H1 (cell line): ENCODE measurements at regions not wholly inside any gene's neighbourhood (a gene's known extent, or its start where the extent isn't known, plus 50 kb on each side); places are given as distances from the start of the nearest gene placed in this dataset.
A peak's percentile ranks its signal among the peaks of the same experiment; 100 is the strongest.
"Not testable (repeated sequence)": the region's sequence is repeated elsewhere in the genome, so short reads cannot be mapped to it uniquely, and the experiment has no call there.

Experiments used
- CTCF ChIA-PET: fragments of 300-600 bp; sonication (Branson Sonifier 250); formaldehyde crosslinking; loops from one replicate; lab custom pipeline; 2021; ENCODE audit not compliant: partially characterized antibody; lab: Charles Lee
- POLR2A ChIA-PET: fragments of 300-600 bp; sonication (Branson Sonifier 250); formaldehyde crosslinking; loops from one replicate; lab custom pipeline; 2021; ENCODE audit warnings: inconsistent platforms; ENCODE audit not compliant: partially characterized antibody; lab: Charles Lee
- DNase-seq, 2 experiments: peaks; one replicate each; pipeline versions ENCODE4 v3.0.0 to v3.0.0-alpha.2; 2010 to 2022; ENCODE audit warnings: low spot score in 2 of 2, low read depth in 1 of 2, mixed read lengths in 1 of 2
- FAIRE-seq: peaks from 2 replicates; lab custom pipeline; 2011; peaks lifted over from hg19 to GRCh38; lab: Jason Lieb, UNC
- H2AFZ ChIP-seq: 2 replicates; pipeline ENCODE4 v1.8.1; 2012; ENCODE audit warnings: low read length, inconsistent platforms
- H2AK5ac ChIP-seq: 2 replicates; pipeline ENCODE4 v1.6.1; 2013; ENCODE audit warnings: low read depth, low read length
- H2BK120ac ChIP-seq: replicated peaks from 2 replicates; pipeline ENCODE3; 2013; ENCODE audit warnings: low read depth, low read length, inconsistent platforms
- H2BK12ac ChIP-seq: 2 replicates; pipeline ENCODE4 v1.6.1; 2013; ENCODE audit warnings: low read depth, low read length
- H2BK15ac ChIP-seq: 2 replicates; pipeline ENCODE4 v1.6.1; 2013; ENCODE audit warnings: low read length
- H2BK20ac ChIP-seq: 2 replicates; pipeline ENCODE4 v1.6.1; 2013; ENCODE audit warnings: low read length
- H2BK5ac ChIP-seq: 2 replicates; pipeline ENCODE4 v1.6.1; 2013; ENCODE audit warnings: low read depth, low read length
- H3K14ac ChIP-seq: 2 replicates; pipeline ENCODE4 v1.6.1; 2013; ENCODE audit warnings: inconsistent platforms; ENCODE audit not compliant: insufficient read length
- H3K18ac ChIP-seq: 2 replicates; pipeline ENCODE4 v1.6.1; 2013; ENCODE audit warnings: low read length; ENCODE audit errors: extremely low read depth
- H3K23ac ChIP-seq: 2 replicates; pipeline ENCODE4 v1.6.1; 2013; ENCODE audit warnings: inconsistent platforms; ENCODE audit not compliant: insufficient read length
- H3K23me2 ChIP-seq: 2 replicates; pipeline ENCODE4 v1.6.1; 2013; ENCODE audit warnings: low read depth, low read length
- H3K27ac ChIP-seq: 2 replicates; pipeline ENCODE4 v1.6.1; 2011; ENCODE audit warnings: low read depth, low read length, inconsistent platforms
- H3K27me3 ChIP-seq, 4 experiments: replicated peaks in 1 of 4; 1 replicate in 1 of 4; 2 replicates in 3 of 4; pipeline versions ENCODE4 v1.6.1 to v1.8.1; 2011 to 2013; ENCODE audit warnings: low read length in 3 of 4, mild to moderate bottlenecking in 3 of 4, inconsistent platforms in 2 of 4, mixed read lengths in 2 of 4, moderate library complexity in 1 of 4; ENCODE audit not compliant: control insufficient read depth in 3 of 4, insufficient read depth in 3 of 4; ENCODE audit errors: extremely low read depth in 1 of 4
- H3K36me3 ChIP-seq, 4 experiments: 2 replicates each; pipeline versions ENCODE4 v1.6.1 to v1.8.1; 2011 to 2013; ENCODE audit warnings: mild to moderate bottlenecking in 4 of 4, low read length in 3 of 4, moderate library complexity in 2 of 4, control low read depth in 1 of 4, inconsistent platforms in 1 of 4; ENCODE audit not compliant: insufficient read depth in 4 of 4, control insufficient read depth in 2 of 4
- H3K4ac ChIP-seq: replicated peaks from 2 replicates; pipeline ENCODE3; 2013; ENCODE audit warnings: low read length, low read depth, mixed read lengths, inconsistent platforms; ENCODE audit not compliant: insufficient read length
- H3K4me1 ChIP-seq, 4 experiments: replicated peaks in 1 of 4; 1 replicate in 1 of 4; 2 replicates in 3 of 4; pipeline versions ENCODE4 v1.6.1 to v1.8.1; 2011 to 2013; ENCODE audit warnings: low read length in 3 of 4, inconsistent platforms in 2 of 4, mixed read lengths in 1 of 4; ENCODE audit not compliant: insufficient read depth in 4 of 4, control insufficient read depth in 3 of 4
- H3K4me2 ChIP-seq, 2 experiments: 2 replicates each; pipeline versions ENCODE4 v1.6.1 to v1.8.1; 2011 to 2013; ENCODE audit warnings: low read depth in 2 of 2, low read length in 2 of 2, control low read depth in 1 of 2, inconsistent platforms in 1 of 2, mild to moderate bottlenecking in 1 of 2; ENCODE audit not compliant: insufficient read depth in 1 of 2
- H3K4me3 ChIP-seq, 4 experiments: fragments of 200-600, 300-600 bp in 1 of 4; sonication (generic), shearing (Covaris generic), sonication (Bioruptor Twin) in 1 of 4; 2 replicates each; pipeline versions ENCODE4 v1.5.1 to v1.8.1; 2011 to 2016; ENCODE audit warnings: low read length in 4 of 4, low read depth in 3 of 4, control low read depth in 2 of 4, inconsistent platforms in 2 of 4, mild to moderate bottlenecking in 2 of 4, mixed read lengths in 1 of 4, moderate library complexity in 1 of 4; ENCODE audit not compliant: insufficient read depth in 2 of 4; ENCODE audit errors: extremely low read depth in 1 of 4
- H3K56ac ChIP-seq: replicated peaks from 2 replicates; pipeline ENCODE3; 2013; ENCODE audit warnings: low read depth, mild to moderate bottlenecking, mixed read lengths, low read length, inconsistent platforms; ENCODE audit not compliant: insufficient read length
- H3K79me1 ChIP-seq: 2 replicates; pipeline ENCODE4 v1.6.1; 2013; ENCODE audit warnings: low read depth, low read length, control low read depth
- H3K79me2 ChIP-seq, 2 experiments: 2 replicates each; pipeline versions ENCODE4 v1.6.1 to v1.8.1; 2012 to 2013; ENCODE audit warnings: low read length in 2 of 2, mild to moderate bottlenecking in 2 of 2, inconsistent platforms in 1 of 2; ENCODE audit not compliant: insufficient read depth in 2 of 2, control insufficient read depth in 1 of 2
- H3K9ac ChIP-seq, 4 experiments: replicated peaks in 1 of 4; 1 replicate in 1 of 4; 2 replicates in 3 of 4; pipeline versions ENCODE4 v1.6.1 to v1.8.1; 2011 to 2013; ENCODE audit warnings: low read depth in 3 of 4, low read length in 3 of 4, control low read depth in 2 of 4, mild to moderate bottlenecking in 2 of 4, moderate library complexity in 2 of 4, inconsistent platforms in 1 of 4; ENCODE audit errors: extremely low read depth in 1 of 4
- H3K9me3 ChIP-seq, 2 experiments: 2 replicates each; pipeline versions ENCODE4 v1.6.1 to v1.8.1; 2012 to 2013; ENCODE audit warnings: mild to moderate bottlenecking in 2 of 2, moderate library complexity in 2 of 2, control low read depth in 1 of 2, inconsistent platforms in 1 of 2, low read depth in 1 of 2, low read length in 1 of 2, mixed read lengths in 1 of 2; ENCODE audit not compliant: insufficient read depth in 2 of 2
- H4K20me1 ChIP-seq, 2 experiments: replicated peaks in 1 of 2; 2 replicates each; pipeline versions ENCODE3 to v1.8.1; 2011 to 2013; ENCODE audit warnings: inconsistent platforms in 2 of 2, low read length in 2 of 2, mild to moderate bottlenecking in 1 of 2; ENCODE audit not compliant: insufficient read depth in 2 of 2, control insufficient read depth in 1 of 2
- H4K5ac ChIP-seq: 2 replicates; pipeline ENCODE4 v1.6.1; 2013; ENCODE audit warnings: low read length, low read depth, mixed read lengths, inconsistent platforms; ENCODE audit not compliant: insufficient read length
- H4K8ac ChIP-seq: 2 replicates; pipeline ENCODE4 v1.8.0; 2013; ENCODE audit warnings: mild to moderate bottlenecking, moderate library complexity, low read length, inconsistent platforms; ENCODE audit not compliant: insufficient read depth; ENCODE audit errors: extremely low read depth
- H4K91ac ChIP-seq: replicated peaks from 2 replicates; pipeline ENCODE3; 2013; ENCODE audit warnings: low read length, mixed read lengths, inconsistent platforms; ENCODE audit not compliant: insufficient read length
- WGBS, 2 experiments: shearing (Covaris generic) in 1 of 2; methylation state at CpG; one replicate each; pipeline versions ENCODE4 v1.1.6 to v1.1.7; 2013 to 2015; ENCODE audit warnings: low lambda C conversion rate in 2 of 2, mixed read lengths in 2 of 2, inconsistent platforms in 1 of 2, low coverage in 1 of 2, missing lambda C conversion rate in 1 of 2; ENCODE audit not compliant: insufficient replicate concordance in 2 of 2, insufficient coverage in 1 of 2, insufficient read length in 1 of 2; ENCODE audit errors: extremely low coverage in 1 of 2, missing lambda C conversion rate in 1 of 2; 5-methylcytosine and 5-hydroxymethylcytosine counted together

- not testable (repeated sequence) for H3K9me3 ChIP-seq, H2BK120ac ChIP-seq, H2BK15ac ChIP-seq, FAIRE-seq, H3K79me2 ChIP-seq, H2BK20ac ChIP-seq, H2AK5ac ChIP-seq, H3K4me3 ChIP-seq, H4K8ac ChIP-seq, H3K56ac ChIP-seq, H3K23ac ChIP-seq, H3K36me3 ChIP-seq, H3K23me2 ChIP-seq, H3K4me1 ChIP-seq, H4K5ac ChIP-seq, H3K14ac ChIP-seq, H3K79me1 ChIP-seq, H2BK5ac ChIP-seq, H4K91ac ChIP-seq, H3K18ac ChIP-seq, H3K4ac ChIP-seq, H3K27ac ChIP-seq, H2BK12ac ChIP-seq, H3K4me2 ChIP-seq, H3K27me3 ChIP-seq, H3K9ac ChIP-seq, H2AFZ ChIP-seq, H4K20me1 ChIP-seq
- DNase-seq, result peak in 1 of 2 experiments; percentile 51
- POLR2A ChIA-PET, result interaction anchor here (1.3 kb wide), 1 partner anchor 11 kb away, joined by 4 read pairs; no protein-coding TSS in a partner anchor
- CTCF ChIA-PET, result interaction anchor here (1.0 to 1.1 kb wide), 2 partner anchors 52 to 114 kb away, joined by 3 to 4 read pairs; no protein-coding TSS in a partner anchor
- WGBS, 2 experiments, result 87% methylated on average over 11 of the region's 16 CpGs; no CpG with 5 or more reads in 1 of the 2 experiments
Observed at GRCh38 chr1:219863816-219864215, 64.5 kb downstream of the SLC30A10 start.
